ENCODE measurements at regions not wholly inside any gene's neighbourhood (a gene's known extent, or its start where the extent isn't known, plus 50 kb on each side); places are given as distances from the start of the nearest gene placed in this dataset.
"Not testable (repeated sequence)": the region's sequence is repeated elsewhere in the genome, so short reads cannot be mapped to it uniquely, and the experiment has no call there.

GRCh38 chr5:34467436-34467835 is 188.7 kb upstream of the RAI14 start (continued):
- TF ChIP-seq, protein P1, sequence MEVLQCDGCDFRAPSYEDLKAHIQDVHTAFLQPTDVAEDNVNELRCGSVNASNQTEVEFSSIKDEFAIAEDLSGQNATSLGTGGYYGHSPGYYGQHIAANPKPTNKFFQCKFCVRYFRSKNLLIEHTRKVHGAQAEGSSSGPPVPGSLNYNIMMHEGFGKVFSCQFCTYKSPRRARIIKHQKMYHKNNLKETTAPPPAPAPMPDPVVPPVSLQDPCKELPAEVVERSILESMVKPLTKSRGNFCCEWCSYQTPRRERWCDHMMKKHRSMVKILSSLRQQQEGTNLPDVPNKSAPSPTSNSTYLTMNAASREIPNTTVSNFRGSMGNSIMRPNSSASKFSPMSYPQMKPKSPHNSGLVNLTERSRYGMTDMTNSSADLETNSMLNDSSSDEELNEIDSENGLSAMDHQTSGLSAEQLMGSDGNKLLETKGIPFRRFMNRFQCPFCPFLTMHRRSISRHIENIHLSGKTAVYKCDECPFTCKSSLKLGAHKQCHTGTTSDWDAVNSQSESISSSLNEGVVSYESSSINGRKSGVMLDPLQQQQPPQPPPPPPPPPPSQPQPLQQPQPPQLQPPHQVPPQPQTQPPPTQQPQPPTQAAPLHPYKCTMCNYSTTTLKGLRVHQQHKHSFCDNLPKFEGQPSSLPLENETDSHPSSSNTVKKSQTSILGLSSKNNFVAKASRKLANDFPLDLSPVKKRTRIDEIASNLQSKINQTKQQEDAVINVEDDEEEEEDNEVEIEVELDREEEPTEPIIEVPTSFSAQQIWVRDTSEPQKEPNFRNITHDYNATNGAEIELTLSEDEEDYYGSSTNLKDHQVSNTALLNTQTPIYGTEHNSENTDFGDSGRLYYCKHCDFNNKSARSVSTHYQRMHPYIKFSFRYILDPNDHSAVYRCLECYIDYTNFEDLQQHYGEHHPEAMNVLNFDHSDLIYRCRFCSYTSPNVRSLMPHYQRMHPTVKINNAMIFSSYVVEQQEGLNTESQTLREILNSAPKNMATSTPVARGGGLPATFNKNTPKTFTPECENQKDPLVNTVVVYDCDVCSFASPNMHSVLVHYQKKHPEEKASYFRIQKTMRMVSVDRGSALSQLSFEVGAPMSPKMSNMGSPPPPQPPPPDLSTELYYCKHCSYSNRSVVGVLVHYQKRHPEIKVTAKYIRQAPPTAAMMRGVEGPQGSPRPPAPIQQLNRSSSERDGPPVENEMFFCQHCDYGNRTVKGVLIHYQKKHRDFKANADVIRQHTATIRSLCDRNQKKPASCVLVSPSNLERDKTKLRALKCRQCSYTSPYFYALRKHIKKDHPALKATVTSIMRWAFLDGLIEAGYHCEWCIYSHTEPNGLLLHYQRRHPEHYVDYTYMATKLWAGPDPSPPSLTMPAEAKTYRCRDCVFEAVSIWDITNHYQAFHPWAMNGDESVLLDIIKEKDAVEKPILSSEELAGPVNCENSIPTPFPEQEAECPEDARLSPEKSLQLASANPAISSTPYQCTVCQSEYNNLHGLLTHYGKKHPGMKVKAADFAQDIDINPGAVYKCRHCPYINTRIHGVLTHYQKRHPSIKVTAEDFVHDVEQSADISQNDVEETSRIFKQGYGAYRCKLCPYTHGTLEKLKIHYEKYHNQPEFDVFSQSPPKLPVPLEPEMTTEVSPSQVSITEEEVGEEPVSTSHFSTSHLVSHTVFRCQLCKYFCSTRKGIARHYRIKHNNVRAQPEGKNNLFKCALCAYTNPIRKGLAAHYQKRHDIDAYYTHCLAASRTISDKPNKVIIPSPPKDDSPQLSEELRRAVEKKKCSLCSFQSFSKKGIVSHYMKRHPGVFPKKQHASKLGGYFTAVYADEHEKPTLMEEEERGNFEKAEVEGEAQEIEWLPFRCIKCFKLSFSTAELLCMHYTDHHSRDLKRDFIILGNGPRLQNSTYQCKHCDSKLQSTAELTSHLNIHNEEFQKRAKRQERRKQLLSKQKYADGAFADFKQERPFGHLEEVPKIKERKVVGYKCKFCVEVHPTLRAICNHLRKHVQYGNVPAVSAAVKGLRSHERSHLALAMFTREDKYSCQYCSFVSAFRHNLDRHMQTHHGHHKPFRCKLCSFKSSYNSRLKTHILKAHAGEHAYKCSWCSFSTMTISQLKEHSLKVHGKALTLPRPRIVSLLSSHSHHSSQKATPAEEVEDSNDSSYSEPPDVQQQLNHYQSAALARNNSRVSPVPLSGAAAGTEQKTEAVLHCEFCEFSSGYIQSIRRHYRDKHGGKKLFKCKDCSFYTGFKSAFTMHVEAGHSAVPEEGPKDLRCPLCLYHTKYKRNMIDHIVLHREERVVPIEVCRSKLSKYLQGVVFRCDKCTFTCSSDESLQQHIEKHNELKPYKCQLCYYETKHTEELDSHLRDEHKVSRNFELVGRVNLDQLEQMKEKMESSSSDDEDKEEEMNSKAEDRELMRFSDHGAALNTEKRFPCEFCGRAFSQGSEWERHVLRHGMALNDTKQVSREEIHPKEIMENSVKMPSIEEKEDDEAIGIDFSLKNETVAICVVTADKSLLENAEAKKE (CRISPR knock-in tag; IDR thresholded peaks at IDR 0.05) = no peak
- TF ChIP-seq ZNF114 (CRISPR knock-in tag; IDR thresholded peaks at IDR 0.05) (no peak), POLR2AphosphoS5 (IDR thresholded peaks at IDR 0.05; ENCODE audit: low read depth) (no peak)

- not testable (repeated sequence) for H4K20me1 ChIP-seq (replicated peaks; ENCODE audit: insufficient read depth); H2AFZ ChIP-seq; H3K4me3 ChIP-seq; DNase-seq (ENCODE audit: low spot score); H3K4me2 ChIP-seq; H3K9me2 ChIP-seq (ENCODE audit: insufficient read depth); H3K79me2 ChIP-seq (replicated peaks; ENCODE audit: insufficient read depth); H3K36me3 Mint-ChIP-seq (ENCODE audit: low read depth); H3K4me1 Mint-ChIP-seq; H3K4me1 ChIP-seq (ENCODE audit: insufficient read depth); H3K4me3 Mint-ChIP-seq; H3K27ac Mint-ChIP-seq; H3K9me3 Mint-ChIP-seq; H3K36me3 ChIP-seq (ENCODE audit: insufficient read depth); H3K27me3 Mint-ChIP-seq (ENCODE audit: insufficient read depth, low read depth, poor library complexity); H3K27ac ChIP-seq (ENCODE audit: low read depth); ATAC-seq; H3F3A ChIP-seq (replicated peaks; ENCODE audit: low read depth); H3K27me3 ChIP-seq (ENCODE audit: insufficient read depth)
Observed at GRCh38 chr5:34467984-34468383, 188.1 kb upstream of the RAI14 start.

GRCh38 chr5:34469971-34470370 is 186.2 kb upstream of the RAI14 start:
- Histone ChIP-seq H3K9me2 (ENCODE audit: insufficient read depth) (0 out of 2 replicates have a peak, but pooled peaks cover 4% of the 10 kb centered on the region), H3K4me3 (no peak overlapping the region), H3F3A (replicated peaks; ENCODE audit: low read depth) (no peaks in the 10 kb centered on the region), H3K79me2 (replicated peaks; ENCODE audit: insufficient read depth) (no peaks in the 10 kb centered on the region), H3K27ac (ENCODE audit: low read depth) (no peak overlapping the region), H4K20me1 (replicated peaks; ENCODE audit: insufficient read depth) (no peaks in the 10 kb centered on the region), H3K4me2 (no peak overlapping the region), H3K36me3 (ENCODE audit: insufficient read depth) (no peaks in the 10 kb centered on the region; the same call in 1 of the 2 replicates), H3K27me3 (ENCODE audit: insufficient read depth) (no peaks in the 10 kb centered on the region), H2AFZ (no peak overlapping the region), H3K4me1 (ENCODE audit: insufficient read depth) (no peaks in the 10 kb centered on the region)
- Mint-ChIP-seq H3K9me3 (no peaks in the 10 kb centered on the region; the same call in 2 of the 3 replicates), H3K4me1 (peaks cover 6% of the 10 kb centered on the region; the same call in 2 of the 3 replicates), H3K27ac (no peak overlapping the region), H3K4me3 (no peak overlapping the region), H3K27me3 (ENCODE audit: insufficient read depth, low read depth, poor library complexity) (peaks cover 6% of the 10 kb centered on the region), H3K36me3 (ENCODE audit: low read depth) (0 out of 3 replicates have a peak, but pooled peaks cover 4% of the 10 kb centered on the region)
- ATAC-seq (no peak), DNase-seq (ENCODE audit: low spot score) (no peak)
- no peak for TF ChIP-seq ZNF331 (CRISPR knock-in tag; IDR thresholded peaks at IDR 0.05; ENCODE audit: low read depth)
- TF ChIP-seq, protein P2, sequence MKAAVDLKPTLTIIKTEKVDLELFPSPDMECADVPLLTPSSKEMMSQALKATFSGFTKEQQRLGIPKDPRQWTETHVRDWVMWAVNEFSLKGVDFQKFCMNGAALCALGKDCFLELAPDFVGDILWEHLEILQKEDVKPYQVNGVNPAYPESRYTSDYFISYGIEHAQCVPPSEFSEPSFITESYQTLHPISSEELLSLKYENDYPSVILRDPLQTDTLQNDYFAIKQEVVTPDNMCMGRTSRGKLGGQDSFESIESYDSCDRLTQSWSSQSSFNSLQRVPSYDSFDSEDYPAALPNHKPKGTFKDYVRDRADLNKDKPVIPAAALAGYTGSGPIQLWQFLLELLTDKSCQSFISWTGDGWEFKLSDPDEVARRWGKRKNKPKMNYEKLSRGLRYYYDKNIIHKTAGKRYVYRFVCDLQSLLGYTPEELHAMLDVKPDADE (IDR thresholded peaks at IDR 0.05) = no peak
- no peak for TF ChIP-seq CREB1 (CRISPR knock-in tag; IDR thresholded peaks at IDR 0.05; ENCODE audit: low read depth)

All from GM23338 (cell line).